Mucosa of rectum (tissue), 2 donors: ENCODE measurements at regions not wholly inside any gene's neighbourhood (a gene's known extent, or its start where the extent isn't known, plus 50 kb on each side); places are given as distances from the start of the nearest gene placed in this dataset.

Source experiments
- H3K27ac ChIP-seq, 2 donors: one replicate each; pipeline ENCODE4 v1.7.0; 2013; ENCODE audit warnings: inconsistent platforms in 2 of 2, low read depth in 2 of 2, low read length in 2 of 2
- H3K27me3 ChIP-seq, 2 donors: one replicate each; pipeline ENCODE4 v1.7.0; 2013; ENCODE audit warnings: low read length in 2 of 2; ENCODE audit not compliant: control insufficient read depth in 2 of 2, insufficient read depth in 2 of 2
- H3K36me3 ChIP-seq, 2 donors: one replicate each; pipeline ENCODE4 v1.7.0; 2013; ENCODE audit warnings: low read length in 2 of 2; ENCODE audit not compliant: control insufficient read depth in 2 of 2, insufficient read depth in 2 of 2
- H3K4me1 ChIP-seq, 2 donors: one replicate each; pipeline ENCODE4 v1.7.0; 2013; ENCODE audit warnings: low read length in 2 of 2, mild to moderate bottlenecking in 1 of 2; ENCODE audit not compliant: control insufficient read depth in 2 of 2, insufficient read depth in 2 of 2
- H3K4me3 ChIP-seq, 2 donors: one replicate each; pipeline ENCODE4 v1.7.0; 2013; ENCODE audit warnings: low read length in 2 of 2
- H3K9ac ChIP-seq, 2 donors: one replicate each; pipeline ENCODE4 v1.7.0; 2013; ENCODE audit warnings: low read length in 2 of 2, low read depth in 1 of 2, mild to moderate bottlenecking in 1 of 2
- H3K9me3 ChIP-seq, 2 donors: one replicate each; pipeline ENCODE4 v1.7.0; 2013; ENCODE audit warnings: low read length in 2 of 2; ENCODE audit not compliant: control insufficient read depth in 2 of 2
- donor health status: healthy.
- donor health status: Normal muscosa, but diverticular disease.

GRCh38 chr1:221816899-221817298 lies 75.0 kb upstream of the DUSP10 start:
- Histone ChIP-seq H3K27ac (no peak overlapping the region), H3K4me1 (no peaks in the 10 kb centered on the region), H3K36me3 (no peaks in the 10 kb centered on the region), H3K27me3 (no peaks in the 10 kb centered on the region), H3K9me3 (no peaks in the 10 kb centered on the region), H3K9ac (no peak overlapping the region), H3K4me3 (no peak overlapping the region)

- Histone ChIP-seq H3K9me3 (no peaks in the 10 kb centered on the region), H3K36me3 (no peaks in the 10 kb centered on the region), H3K27me3 (no peaks in the 10 kb centered on the region), H3K9ac (no peak overlapping the region), H3K4me1 (no peaks in the 10 kb centered on the region), H3K27ac (no peak overlapping the region), H3K4me3 (no peak overlapping the region)
Measured at GRCh38 chr1:221815660-221816059, 73.8 kb upstream of the DUSP10 start.

GRCh38 chr1:221813887-221814286 lies 72.0 kb upstream of the DUSP10 start:
- H3K36me3 ChIP-seq: no peaks in the 10 kb centered on the region
- no peak overlapping the region for H3K27ac ChIP-seq
- H3K4me1 ChIP-seq: peaks cover 0 to 4% of the 10 kb centered on the region in 2 donors
- no peak overlapping the region for H3K9ac ChIP-seq
- H3K4me3 ChIP-seq: no peak overlapping the region
- no peaks in the 10 kb centered on the region for H3K27me3 ChIP-seq
- no peaks in the 10 kb centered on the region for H3K9me3 ChIP-seq

GRCh38 chr1:221812905-221813597 lies 71.2 kb upstream of the DUSP10 start:
- Histone ChIP-seq H3K4me3 (no peak overlapping the region), H3K4me1 (peaks cover 0 to 4% of the 10 kb centered on the region in 2 donors), H3K9me3 (no peaks in the 10 kb centered on the region), H3K27ac (no peak overlapping the region), H3K9ac (no peak overlapping the region), H3K36me3 (no peaks in the 10 kb centered on the region), H3K27me3 (no peaks in the 10 kb centered on the region)

- H3K36me3 ChIP-seq: no peaks in the 10 kb centered on the region
- no peak overlapping the region for H3K27ac ChIP-seq
- H3K4me1 ChIP-seq: peaks cover 0 to 4% of the 10 kb centered on the region in 2 donors
- no peak overlapping the region for H3K4me3 ChIP-seq
- H3K9ac ChIP-seq: no peak overlapping the region
- no peaks in the 10 kb centered on the region for H3K27me3 ChIP-seq
- H3K9me3 ChIP-seq: no peaks in the 10 kb centered on the region
Measured at GRCh38 chr1:221812088-221812752, 70.3 kb upstream of the DUSP10 start.

- H3K27ac ChIP-seq: no peak overlapping the region
- no peaks in the 10 kb centered on the region for H3K27me3 ChIP-seq
- H3K4me3 ChIP-seq: no peak overlapping the region
- H3K9ac ChIP-seq: no peak overlapping the region
- H3K4me1 ChIP-seq: peaks cover 0 to 4% of the 10 kb centered on the region in 2 donors
- H3K36me3 ChIP-seq: no peaks in the 10 kb centered on the region
- no peaks in the 10 kb centered on the region for H3K9me3 ChIP-seq
Measured at GRCh38 chr1:221810406-221810805, 68.5 kb upstream of the DUSP10 start.

GRCh38 chr1:221809091-221810029 lies 67.5 kb upstream of the DUSP10 start:
- Histone ChIP-seq H3K4me1 (peaks cover 0 to 4% of the 10 kb centered on the region in 2 donors), H3K36me3 (no peaks in the 10 kb centered on the region), H3K27ac (peak overlapping the region in 1 of 2 donors; percentile 35), H3K27me3 (no peaks in the 10 kb centered on the region), H3K9ac (no peak overlapping the region), H3K9me3 (no peaks in the 10 kb centered on the region), H3K4me3 (no peak overlapping the region)

GRCh38 chr1:221806984-221807383 lies 65.1 kb upstream of the DUSP10 start:
- Histone ChIP-seq H3K27ac (no peak overlapping the region), H3K27me3 (no peaks in the 10 kb centered on the region), H3K9ac (no peak overlapping the region), H3K4me1 (peaks cover 0 to 4% of the 10 kb centered on the region in 2 donors), H3K4me3 (no peak overlapping the region), H3K9me3 (no peaks in the 10 kb centered on the region), H3K36me3 (no peaks in the 10 kb centered on the region)

GRCh38 chr1:221806236-221806635 lies 64.3 kb upstream of the DUSP10 start:
- H3K36me3 ChIP-seq: no peaks in the 10 kb centered on the region
- H3K9me3 ChIP-seq: no peaks in the 10 kb centered on the region
- H3K4me1 ChIP-seq: peaks cover 0 to 4% of the 10 kb centered on the region in 2 donors
- H3K4me3 ChIP-seq: no peak overlapping the region
- H3K9ac ChIP-seq: no peak overlapping the region
- H3K27ac ChIP-seq: no peak overlapping the region
- no peaks in the 10 kb centered on the region for H3K27me3 ChIP-seq

- H3K9ac ChIP-seq: no peak overlapping the region
Measured at GRCh38 chr1:221805121-221805520, 63.2 kb upstream of the DUSP10 start.

More at GRCh38 chr1:221805121-221805520, 63.2 kb upstream of the DUSP10 start:
- Histone ChIP-seq H3K36me3 (no peaks in the 10 kb centered on the region), H3K27ac (no peak overlapping the region), H3K27me3 (no peaks in the 10 kb centered on the region), H3K4me3 (no peak overlapping the region), H3K4me1 (peaks cover 0 to 4% of the 10 kb centered on the region in 2 donors), H3K9me3 (no peaks in the 10 kb centered on the region)
